Neural cell (in vitro differentiated cells): ENCODE measurements at regions not wholly inside any gene's neighbourhood (a gene's known extent, or its start where the extent isn't known, plus 50 kb on each side); places are given as distances from the start of the nearest gene placed in this dataset.

Experiments used
- H2AFZ ChIP-seq: fragments of 200-600, 300-800 bp; sonication (generic), shearing (Covaris generic); 2 replicates; pipeline ENCODE4 v1.6.0; 2014; ENCODE audit warnings: low read depth, mild to moderate bottlenecking, antibody characterized with exemption, low read length, moderate library complexity
- H3F3A ChIP-seq: fragments of 200-600 bp; shearing (Covaris generic); 2 replicates; pipeline ENCODE4 v1.6.1; 2016; ENCODE audit warnings: mild to moderate bottlenecking, moderate library complexity, mixed read lengths, antibody characterized with exemption, low read length; ENCODE audit not compliant: insufficient read depth, poor library complexity, severe bottlenecking
- H3K27ac ChIP-seq: fragments of 200-600, 300-800 bp; sonication (generic), shearing (Covaris generic); 2 replicates; pipeline ENCODE4 v1.5.1; 2014; ENCODE audit warnings: mild to moderate bottlenecking, low read length, moderate library complexity
- H3K27me3 ChIP-seq: fragments of 300-800, 200-600 bp; sonication (generic), shearing (Covaris generic); 2 replicates; pipeline ENCODE4 v1.6.0; 2014; ENCODE audit warnings: mild to moderate bottlenecking, low read depth, low read length, moderate library complexity; ENCODE audit not compliant: insufficient read depth
- H3K36me3 ChIP-seq: fragments of 300-800, 200-600 bp; sonication (generic), shearing (Covaris generic); 2 replicates; pipeline ENCODE4 v1.5.1; 2014; ENCODE audit warnings: mild to moderate bottlenecking, antibody characterized with exemption, low read length, moderate library complexity; ENCODE audit not compliant: insufficient read depth
- H3K4me2 ChIP-seq: fragments of 300-800, 200-600 bp; sonication (generic), shearing (Covaris generic); 2 replicates; pipeline ENCODE4 v1.6.0; 2014; ENCODE audit warnings: mild to moderate bottlenecking, low read length
- H3K4me3 ChIP-seq: fragments of 300-800, 200-600 bp; sonication (generic), shearing (Covaris generic); 2 replicates; pipeline ENCODE4 v1.5.1; 2014; ENCODE audit warnings: mild to moderate bottlenecking, low read length, moderate library complexity
- H3K79me2 ChIP-seq: fragments of 200-600 bp; shearing (Covaris generic); replicated peaks from 2 replicates; pipeline ENCODE4 v1.6.0; 2014; ENCODE audit warnings: mild to moderate bottlenecking, low read length, moderate library complexity; ENCODE audit not compliant: insufficient read depth
- H3K9ac ChIP-seq: fragments of 300-800, 200-600 bp; sonication (generic), shearing (Covaris generic); 2 replicates; pipeline ENCODE4 v1.6.1; 2016; ENCODE audit warnings: mild to moderate bottlenecking, low read length, mixed read lengths
- H3K9me2 ChIP-seq: fragments of 200-600 bp; shearing (Covaris generic); 2 replicates; pipeline ENCODE4 v1.6.1; 2016; ENCODE audit warnings: mild to moderate bottlenecking, low read length, mixed read lengths; ENCODE audit not compliant: insufficient read depth
- H3K9me3 ChIP-seq: fragments of 200-600, 300-800 bp; sonication (generic), shearing (Covaris generic); 2 replicates; pipeline ENCODE4 v1.6.1; 2016; ENCODE audit warnings: mild to moderate bottlenecking, mixed run types, low read length, moderate library complexity, mixed read lengths
- H4K20me1 ChIP-seq: fragments of 200-600 bp; shearing (Covaris generic); 2 replicates; pipeline ENCODE4 v1.6.1; 2016; ENCODE audit warnings: mild to moderate bottlenecking, mixed run types; ENCODE audit not compliant: insufficient read depth
- EP300 ChIP-seq: fragments of 450-650 bp; conservative IDR thresholded peaks from 2 replicates; pipeline ENCODE4 v1.6.1; 2014; ENCODE audit warnings: antibody characterized with exemption, mild to moderate bottlenecking, moderate library complexity; ENCODE audit not compliant: poor library complexity, severe bottlenecking
- EZH2 ChIP-seq: fragments of 200-600, 300-800 bp; shearing (Covaris generic), sonication (generic); IDR thresholded peaks from 2 replicates; pipeline ENCODE4 v1.6.1; 2014; ENCODE audit warnings: antibody characterized with exemption, low read length, borderline replicate concordance, mild to moderate bottlenecking; ENCODE audit not compliant: insufficient read depth, poor library complexity, severe bottlenecking
- MXI1 ChIP-seq: fragments of 450-650 bp; conservative IDR thresholded peaks from 2 replicates; pipeline ENCODE4 v1.6.1; 2014; ENCODE audit warnings: antibody characterized with exemption, mild to moderate bottlenecking; ENCODE audit not compliant: poor library complexity, severe bottlenecking
- POLR2AphosphoS5 ChIP-seq: IDR thresholded peaks from 2 replicates; pipeline ENCODE4 v1.6.1; 2012
- RAD21 ChIP-seq: fragments of 450-650 bp; conservative IDR thresholded peaks from 2 replicates; pipeline ENCODE4 v1.6.1; 2014; ENCODE audit warnings: antibody characterized with exemption, mild to moderate bottlenecking, moderate library complexity
- SMC3 ChIP-seq: fragments of 450-650 bp; conservative IDR thresholded peaks from 2 replicates; pipeline ENCODE4 v1.6.1; 2014; ENCODE audit warnings: antibody characterized with exemption, mild to moderate bottlenecking, moderate library complexity; ENCODE audit not compliant: poor library complexity
- TAF1 ChIP-seq: IDR thresholded peaks from 2 replicates; pipeline ENCODE4 v1.6.1; 2012; ENCODE audit warnings: low read depth
- TF ChIP-seq, protein P1 (sequence below): fragments of 450-650 bp; IDR thresholded peaks from 2 replicates; pipeline ENCODE4 v1.5.1; 2014; ENCODE audit warnings: antibody characterized with exemption, mild to moderate bottlenecking, moderate library complexity; ENCODE audit not compliant: poor library complexity, severe bottlenecking
- TF ChIP-seq, protein P2 (sequence below): IDR thresholded peaks from 2 replicates; pipeline ENCODE4 v1.6.1; 2012; ENCODE audit warnings: borderline replicate concordance

DNA sequence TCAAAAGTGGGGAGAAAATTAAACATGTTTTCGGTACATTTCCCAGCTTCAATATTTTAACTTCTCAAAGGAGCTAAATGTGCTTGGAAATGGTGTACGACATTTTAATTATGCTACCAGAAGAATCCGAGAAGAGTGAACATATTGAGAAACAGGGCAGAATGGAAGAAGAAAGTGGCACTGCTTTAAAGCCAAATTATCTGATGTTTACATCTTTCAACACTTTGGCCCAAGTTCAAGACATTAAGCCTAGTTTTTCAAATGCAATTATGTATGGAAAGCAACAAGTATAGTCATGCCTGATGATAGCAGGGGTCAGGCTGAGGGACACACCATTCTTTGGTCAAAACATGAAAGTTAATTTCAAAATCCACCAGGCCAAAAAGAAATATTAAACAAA lies 577.9 kb upstream of the ZFP42 start:
- Histone ChIP-seq H3K79me2 (no peaks in the 10 kb centered on the region), H3K36me3 (no peaks in the 10 kb centered on the region), H3K9me2 (no peaks in the 10 kb centered on the region), H3K27ac (no peak overlapping the region), H4K20me1 (no peaks in the 10 kb centered on the region), H3K27me3 (no peaks in the 10 kb centered on the region), H3K9me3 (no peaks in the 10 kb centered on the region), H2AFZ (no peak overlapping the region), H3K4me2 (no peak overlapping the region), H3F3A (no peaks in the 10 kb centered on the region), H3K9ac (no peak overlapping the region), H3K4me3 (no peak overlapping the region)
- TF ChIP-seq EZH2: no peak
- TF ChIP-seq MXI1: no peak
- TF ChIP-seq, protein P1, sequence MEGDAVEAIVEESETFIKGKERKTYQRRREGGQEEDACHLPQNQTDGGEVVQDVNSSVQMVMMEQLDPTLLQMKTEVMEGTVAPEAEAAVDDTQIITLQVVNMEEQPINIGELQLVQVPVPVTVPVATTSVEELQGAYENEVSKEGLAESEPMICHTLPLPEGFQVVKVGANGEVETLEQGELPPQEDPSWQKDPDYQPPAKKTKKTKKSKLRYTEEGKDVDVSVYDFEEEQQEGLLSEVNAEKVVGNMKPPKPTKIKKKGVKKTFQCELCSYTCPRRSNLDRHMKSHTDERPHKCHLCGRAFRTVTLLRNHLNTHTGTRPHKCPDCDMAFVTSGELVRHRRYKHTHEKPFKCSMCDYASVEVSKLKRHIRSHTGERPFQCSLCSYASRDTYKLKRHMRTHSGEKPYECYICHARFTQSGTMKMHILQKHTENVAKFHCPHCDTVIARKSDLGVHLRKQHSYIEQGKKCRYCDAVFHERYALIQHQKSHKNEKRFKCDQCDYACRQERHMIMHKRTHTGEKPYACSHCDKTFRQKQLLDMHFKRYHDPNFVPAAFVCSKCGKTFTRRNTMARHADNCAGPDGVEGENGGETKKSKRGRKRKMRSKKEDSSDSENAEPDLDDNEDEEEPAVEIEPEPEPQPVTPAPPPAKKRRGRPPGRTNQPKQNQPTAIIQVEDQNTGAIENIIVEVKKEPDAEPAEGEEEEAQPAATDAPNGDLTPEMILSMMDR: no peak
- TF ChIP-seq, protein P2, sequence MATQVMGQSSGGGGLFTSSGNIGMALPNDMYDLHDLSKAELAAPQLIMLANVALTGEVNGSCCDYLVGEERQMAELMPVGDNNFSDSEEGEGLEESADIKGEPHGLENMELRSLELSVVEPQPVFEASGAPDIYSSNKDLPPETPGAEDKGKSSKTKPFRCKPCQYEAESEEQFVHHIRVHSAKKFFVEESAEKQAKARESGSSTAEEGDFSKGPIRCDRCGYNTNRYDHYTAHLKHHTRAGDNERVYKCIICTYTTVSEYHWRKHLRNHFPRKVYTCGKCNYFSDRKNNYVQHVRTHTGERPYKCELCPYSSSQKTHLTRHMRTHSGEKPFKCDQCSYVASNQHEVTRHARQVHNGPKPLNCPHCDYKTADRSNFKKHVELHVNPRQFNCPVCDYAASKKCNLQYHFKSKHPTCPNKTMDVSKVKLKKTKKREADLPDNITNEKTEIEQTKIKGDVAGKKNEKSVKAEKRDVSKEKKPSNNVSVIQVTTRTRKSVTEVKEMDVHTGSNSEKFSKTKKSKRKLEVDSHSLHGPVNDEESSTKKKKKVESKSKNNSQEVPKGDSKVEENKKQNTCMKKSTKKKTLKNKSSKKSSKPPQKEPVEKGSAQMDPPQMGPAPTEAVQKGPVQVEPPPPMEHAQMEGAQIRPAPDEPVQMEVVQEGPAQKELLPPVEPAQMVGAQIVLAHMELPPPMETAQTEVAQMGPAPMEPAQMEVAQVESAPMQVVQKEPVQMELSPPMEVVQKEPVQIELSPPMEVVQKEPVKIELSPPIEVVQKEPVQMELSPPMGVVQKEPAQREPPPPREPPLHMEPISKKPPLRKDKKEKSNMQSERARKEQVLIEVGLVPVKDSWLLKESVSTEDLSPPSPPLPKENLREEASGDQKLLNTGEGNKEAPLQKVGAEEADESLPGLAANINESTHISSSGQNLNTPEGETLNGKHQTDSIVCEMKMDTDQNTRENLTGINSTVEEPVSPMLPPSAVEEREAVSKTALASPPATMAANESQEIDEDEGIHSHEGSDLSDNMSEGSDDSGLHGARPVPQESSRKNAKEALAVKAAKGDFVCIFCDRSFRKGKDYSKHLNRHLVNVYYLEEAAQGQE: no peak
- no peak for TF ChIP-seq SMC3
- no peak for TF ChIP-seq RAD21
- TF ChIP-seq EP300: no peak

DNA sequence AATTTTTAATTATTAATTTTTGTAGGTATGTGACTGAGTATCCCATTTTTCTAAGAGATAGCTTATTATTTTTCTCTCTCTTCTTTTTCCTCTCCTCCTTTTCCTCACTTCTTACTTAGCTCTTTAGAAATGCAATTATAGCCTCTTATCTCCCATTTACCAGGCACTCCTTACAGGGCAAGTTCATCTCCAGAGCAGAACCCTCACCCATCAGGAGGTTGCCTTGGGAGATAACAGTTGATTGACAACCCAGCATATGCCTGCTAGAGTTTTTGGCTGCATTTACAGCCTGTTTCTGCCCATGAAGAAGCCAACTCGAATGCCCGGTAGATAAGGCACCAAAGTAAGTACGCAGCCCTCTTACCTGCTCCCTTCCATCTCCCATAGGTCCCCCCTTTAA lies 572.9 kb upstream of the ZFP42 start:
- H3K9me2 ChIP-seq: no peaks in the 10 kb centered on the region
- H3K9me3 ChIP-seq: no peaks in the 10 kb centered on the region
- H3K4me2 ChIP-seq: no peak overlapping the region
- no peaks in the 10 kb centered on the region for H3K36me3 ChIP-seq
- H3F3A ChIP-seq: no peaks in the 10 kb centered on the region
- no peaks in the 10 kb centered on the region for H3K79me2 ChIP-seq
- no peaks in the 10 kb centered on the region for H3K27me3 ChIP-seq
- no peak overlapping the region for H3K4me3 ChIP-seq
- H3K9ac ChIP-seq: no peak overlapping the region
- no peak overlapping the region for H2AFZ ChIP-seq
- no peak overlapping the region for H3K27ac ChIP-seq
- TF ChIP-seq EZH2: no peak
- no peak for TF ChIP-seq MXI1
- no peak for TF ChIP-seq RAD21
- no peak for TF ChIP-seq SMC3
- TF ChIP-seq, protein P2: no peak
- no peak for TF ChIP-seq TAF1
- TF ChIP-seq, protein P1: no peak
- no peak for TF ChIP-seq POLR2AphosphoS5
- no peak for TF ChIP-seq EP300
- no peaks in the 10 kb centered on the region for H4K20me1 ChIP-seq
